NCI-H2196 (cell line): ENCODE measurements at regions not wholly inside any gene's neighbourhood (a gene's known extent, or its start where the extent isn't known, plus 50 kb on each side); places are given as distances from the start of the nearest gene placed in this dataset.
A peak's percentile ranks its signal among the peaks of the same experiment; 100 is the strongest.
"Not testable (repeated sequence)": the region's sequence is repeated elsewhere in the genome, so short reads cannot be mapped to it uniquely, and the experiment has no call there.

Source experiments
- DNase-seq: peaks from one replicate; lab custom pipeline; 2025; ENCODE audit not compliant: unreplicated experiment; lab: John Stamatoyannopoulos, UW

GRCh38 chr13:33410619-33411018, 125.1 kb upstream of the STARD13 start:
- no peak for DNase-seq

GRCh38 chr13:33411312-33411711, 125.8 kb upstream of the STARD13 start:
- no peak for DNase-seq

- DNase-seq, result no peak
Observed at GRCh38 chr13:33415822-33416221, 130.3 kb upstream of the STARD13 start.

GRCh38 chr13:33418224-33418953, 132.8 kb upstream of the STARD13 start:
- not testable (repeated sequence) for DNase-seq

- DNase-seq, result not testable (repeated sequence)
Observed at GRCh38 chr13:33420117-33420516, 134.6 kb upstream of the STARD13 start.

- no peak for DNase-seq
Observed at GRCh38 chr13:33426131-33426530, 140.6 kb upstream of the STARD13 start.

GRCh38 chr13:33433316-33433715, 147.8 kb upstream of the STARD13 start:
- DNase-seq, result no peak

- DNase-seq, result no peak
Observed at GRCh38 chr13:33434676-33435075, 149.1 kb upstream of the STARD13 start.

- DNase-seq, result no peak
Observed at GRCh38 chr13:33435207-33435606, 149.7 kb upstream of the STARD13 start.

GRCh38 chr13:33438918-33439317, 153.4 kb upstream of the STARD13 start:
- DNase-seq, result no peak

- DNase-seq, result no peak
Observed at GRCh38 chr13:33441015-33441414, 155.5 kb upstream of the STARD13 start.

GRCh38 chr13:33445024-33445423, 159.5 kb upstream of the STARD13 start:
- no peak for DNase-seq

- no peak for DNase-seq
Observed at GRCh38 chr13:33445476-33445875, 159.9 kb upstream of the STARD13 start.

GRCh38 chr13:33446821-33447725, 161.5 kb upstream of the STARD13 start:
- DNase-seq, result peak; percentile 15

- DNase-seq, result no peak
Observed at GRCh38 chr13:33448889-33449288, 163.3 kb upstream of the STARD13 start.

GRCh38 chr13:33450956-33451709, 165.6 kb upstream of the STARD13 start:
- DNase-seq, result no peak

GRCh38 chr13:33452873-33453517, 167.4 kb upstream of the STARD13 start:
- DNase-seq, result no peak

- no peak for DNase-seq
Observed at GRCh38 chr13:33453936-33454335, 168.4 kb upstream of the STARD13 start.

- DNase-seq, result no peak
Observed at GRCh38 chr13:33454844-33455705, 169.5 kb upstream of the STARD13 start.

- DNase-seq, result no peak
Observed at GRCh38 chr13:33459702-33460101, 174.1 kb upstream of the STARD13 start.
